ENCODE measurements at regions not wholly inside any gene's neighbourhood (a gene's known extent, or its start where the extent isn't known, plus 50 kb on each side); places are given as distances from the start of the nearest gene placed in this dataset.
"Not testable (repeated sequence)": the region's sequence is repeated elsewhere in the genome, so short reads cannot be mapped to it uniquely, and the experiment has no call there.

DNA sequence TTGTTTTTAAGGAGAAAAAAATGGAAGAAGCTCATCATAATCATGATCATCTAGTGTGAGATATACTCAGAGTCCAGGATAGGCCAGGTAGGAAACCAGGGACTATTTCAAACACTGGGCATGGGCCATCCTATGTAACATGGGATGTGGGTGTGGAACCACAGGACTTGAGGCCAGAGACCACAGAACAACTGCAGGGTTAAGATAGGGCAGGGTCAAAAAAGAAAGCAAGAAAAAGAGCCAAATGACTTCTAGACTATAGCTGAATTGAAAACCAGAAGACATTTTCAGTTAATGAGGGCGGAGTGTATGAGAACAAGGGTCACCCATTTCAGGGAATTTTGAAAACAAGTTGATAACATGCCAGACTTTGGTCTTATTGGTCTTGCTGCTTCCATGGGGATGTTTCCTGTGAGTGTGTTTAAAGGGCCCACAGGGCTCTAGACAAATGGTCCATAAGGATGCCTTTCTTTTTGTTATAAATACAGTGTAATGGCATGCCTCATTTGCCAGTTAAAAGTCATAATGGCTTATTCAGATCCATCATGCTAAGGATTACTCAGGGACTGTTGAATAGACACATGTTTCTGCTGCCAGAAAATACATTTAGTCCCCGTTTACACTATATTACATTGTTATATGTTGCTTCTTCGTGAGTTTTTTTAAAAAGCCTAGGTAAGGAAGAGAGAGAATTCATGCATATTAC is 182.0 kb upstream of the C21orf91 start:
- no peaks in the 10 kb centered on the region for H3K4me1 ChIP-seq (ENCODE audit: low read depth)
- H3K4me3 ChIP-seq, result no peak overlapping the region
- intact Hi-C loops (cut with DNase I, micrococcal nuclease), result no loop called here
- no peak for ATAC-seq
- DNase-seq, result no peak
- peaks cover 9% of the 10 kb centered on the region for H3K9me3 ChIP-seq
- H3K36me3 ChIP-seq (ENCODE audit: low read depth), result no peaks in the 10 kb centered on the region
- TF ChIP-seq, protein P1, sequence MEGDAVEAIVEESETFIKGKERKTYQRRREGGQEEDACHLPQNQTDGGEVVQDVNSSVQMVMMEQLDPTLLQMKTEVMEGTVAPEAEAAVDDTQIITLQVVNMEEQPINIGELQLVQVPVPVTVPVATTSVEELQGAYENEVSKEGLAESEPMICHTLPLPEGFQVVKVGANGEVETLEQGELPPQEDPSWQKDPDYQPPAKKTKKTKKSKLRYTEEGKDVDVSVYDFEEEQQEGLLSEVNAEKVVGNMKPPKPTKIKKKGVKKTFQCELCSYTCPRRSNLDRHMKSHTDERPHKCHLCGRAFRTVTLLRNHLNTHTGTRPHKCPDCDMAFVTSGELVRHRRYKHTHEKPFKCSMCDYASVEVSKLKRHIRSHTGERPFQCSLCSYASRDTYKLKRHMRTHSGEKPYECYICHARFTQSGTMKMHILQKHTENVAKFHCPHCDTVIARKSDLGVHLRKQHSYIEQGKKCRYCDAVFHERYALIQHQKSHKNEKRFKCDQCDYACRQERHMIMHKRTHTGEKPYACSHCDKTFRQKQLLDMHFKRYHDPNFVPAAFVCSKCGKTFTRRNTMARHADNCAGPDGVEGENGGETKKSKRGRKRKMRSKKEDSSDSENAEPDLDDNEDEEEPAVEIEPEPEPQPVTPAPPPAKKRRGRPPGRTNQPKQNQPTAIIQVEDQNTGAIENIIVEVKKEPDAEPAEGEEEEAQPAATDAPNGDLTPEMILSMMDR (IDR thresholded peaks at IDR 0.05), result no peak

DNA sequence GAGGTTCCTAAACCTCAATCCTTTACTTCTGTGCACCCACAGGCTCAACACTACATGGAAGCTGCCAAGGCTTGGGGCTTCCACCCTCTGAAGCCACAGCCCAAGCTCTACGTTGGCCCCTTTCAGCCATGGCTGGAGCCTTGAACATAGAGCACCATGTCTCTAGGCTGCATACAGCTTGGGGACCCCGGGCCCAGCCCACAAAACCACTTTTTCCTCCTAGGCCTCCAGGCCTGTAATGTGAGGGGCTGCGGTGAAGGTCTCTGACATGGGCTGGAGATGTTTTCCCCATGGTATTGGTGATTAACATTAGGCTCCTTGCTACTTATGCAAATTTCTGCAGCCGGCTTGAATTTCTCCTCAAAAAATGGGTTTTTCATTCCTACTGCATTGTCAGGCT is 179.4 kb upstream of the C21orf91 start:
- ATAC-seq; H3K4me1 ChIP-seq (ENCODE audit: low read depth); H3K36me3 ChIP-seq (ENCODE audit: low read depth); H3K4me3 ChIP-seq; intact Hi-C loops (cut with DNase I, micrococcal nuclease); DNase-seq: not testable (repeated sequence)
- peaks cover 17% of the 10 kb centered on the region for H3K9me3 ChIP-seq

DNA sequence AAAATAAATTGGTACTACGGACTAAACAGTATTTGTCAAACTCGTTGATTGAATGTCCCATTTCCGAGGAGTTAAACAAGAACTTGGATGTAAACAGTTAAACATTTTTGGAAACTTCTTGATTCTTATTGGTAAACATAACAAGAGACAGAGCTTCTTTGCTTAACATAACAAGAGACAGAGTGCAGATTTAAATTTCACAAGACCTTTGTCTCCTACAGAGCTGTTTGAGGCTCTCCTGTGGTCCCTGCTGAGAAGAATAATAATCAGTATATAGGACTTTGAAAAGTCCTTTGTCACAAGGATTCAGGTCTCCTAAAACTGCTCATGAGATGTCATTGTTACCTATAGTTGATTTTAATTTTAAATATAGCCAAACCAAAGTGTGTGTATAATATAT is 170.6 kb upstream of the C21orf91 start:
- H3K4me1 ChIP-seq (ENCODE audit: low read depth), result no peaks in the 10 kb centered on the region
- no peak for DNase-seq
- TF ChIP-seq, protein P1 (IDR thresholded peaks at IDR 0.05), result no peak
- no peak overlapping the region for H3K4me3 ChIP-seq
- no peaks in the 10 kb centered on the region for H3K36me3 ChIP-seq (ENCODE audit: low read depth)
- no peak for ATAC-seq
- peaks cover 22% of the 10 kb centered on the region for H3K9me3 ChIP-seq
- intact Hi-C loops (cut with DNase I, micrococcal nuclease), result no loop called here

DNA sequence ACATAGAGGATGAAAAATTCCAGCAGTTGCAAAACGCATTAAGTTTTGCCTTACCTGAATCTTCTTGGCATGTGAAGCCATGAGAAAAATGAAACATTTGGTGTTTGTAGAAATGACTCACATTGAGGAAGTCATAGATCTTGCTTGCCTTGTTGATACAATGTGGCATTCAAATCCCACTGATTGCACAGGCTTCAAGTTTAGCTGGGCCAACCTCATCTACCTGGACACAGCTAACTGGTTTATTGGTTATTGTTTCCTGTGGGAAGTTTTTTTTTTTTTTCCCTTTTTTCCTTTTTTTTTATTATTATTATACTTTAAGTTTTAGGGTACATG is 168.9 kb upstream of the C21orf91 start:
- H3K4me1 ChIP-seq (ENCODE audit: low read depth), result no peaks in the 10 kb centered on the region
- intact Hi-C loops (cut with DNase I, micrococcal nuclease), result no loop called here
- H3K36me3 ChIP-seq (ENCODE audit: low read depth), result no peaks in the 10 kb centered on the region
- H3K9me3 ChIP-seq, result peaks cover 15% of the 10 kb centered on the region
- DNase-seq (no peak), ATAC-seq (no peak)
- TF ChIP-seq, protein P1 (IDR thresholded peaks at IDR 0.05), result no peak
- no peak overlapping the region for H3K4me3 ChIP-seq

DNA sequence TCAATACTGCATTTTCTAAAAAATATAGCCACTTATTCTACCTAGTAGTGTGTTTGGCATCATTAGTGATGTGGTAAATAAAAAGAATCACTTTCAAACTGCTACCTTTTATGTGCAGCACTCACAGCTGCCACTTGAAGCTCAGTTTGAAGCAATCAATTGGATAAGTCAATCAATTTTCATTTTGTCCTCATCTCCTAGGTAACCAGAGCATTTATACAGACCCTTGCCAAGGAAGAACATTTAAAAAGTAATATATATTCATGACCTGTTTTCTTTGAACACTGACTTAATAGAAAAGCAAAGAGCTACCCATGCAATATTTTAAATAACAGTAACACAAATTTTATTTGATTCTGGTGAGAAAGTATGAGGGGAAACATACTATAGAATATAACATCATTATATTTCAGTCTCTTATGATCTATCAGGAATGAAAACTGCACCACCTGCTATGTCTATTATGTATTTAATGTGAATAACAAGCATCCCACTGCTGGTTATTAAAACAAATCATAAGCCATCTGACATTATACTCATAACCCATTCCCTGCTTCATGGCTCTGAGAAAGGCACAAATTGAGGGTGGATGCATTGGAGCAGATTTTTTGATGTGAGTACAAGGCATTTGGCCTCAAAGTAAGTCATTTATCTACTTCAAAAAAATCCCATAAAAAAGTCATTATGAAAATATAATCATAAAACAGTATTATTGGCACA is 168.4 kb upstream of the C21orf91 start:
- Histone ChIP-seq H3K36me3 (ENCODE audit: low read depth) (no peaks in the 10 kb centered on the region), H3K4me3 (no peak overlapping the region), H3K9me3 (peaks cover 12% of the 10 kb centered on the region), H3K4me1 (ENCODE audit: low read depth) (no peaks in the 10 kb centered on the region)
- TF ChIP-seq, protein P1 (IDR thresholded peaks at IDR 0.05), result no peak
- no peak for ATAC-seq
- no peak for DNase-seq
- intact Hi-C loops (cut with DNase I, micrococcal nuclease), result no loop called here

DNA sequence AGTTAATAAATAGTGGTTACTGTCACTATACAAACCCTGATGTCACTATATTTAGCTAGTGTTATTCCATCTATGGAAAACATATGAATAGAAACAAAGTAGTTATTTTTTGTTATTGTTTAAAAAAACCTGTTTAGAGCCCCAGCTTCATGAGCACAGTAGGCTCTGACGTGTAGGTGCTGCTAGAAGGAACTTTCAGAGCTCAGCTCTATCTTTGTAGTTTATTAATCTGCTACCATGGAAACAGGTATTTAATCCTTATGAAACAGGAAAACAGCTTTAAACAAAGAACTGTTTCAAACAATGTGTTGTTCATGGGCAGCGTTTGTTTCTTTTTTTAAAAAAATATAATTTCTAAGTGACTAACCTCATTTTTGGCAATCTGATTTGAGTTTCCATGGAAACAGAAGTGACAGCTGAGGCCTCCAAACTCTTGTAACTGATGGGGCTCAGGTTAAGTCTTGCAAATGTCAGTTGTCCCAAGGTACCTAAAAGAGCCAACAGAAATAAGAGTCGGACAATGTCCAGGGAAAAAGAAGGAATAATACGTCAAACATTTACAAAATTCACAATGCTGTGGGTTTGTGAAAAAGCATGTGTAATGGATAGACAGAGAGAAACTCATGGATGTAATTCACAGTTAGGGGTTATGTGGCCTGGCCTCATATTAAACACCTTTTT is 162.0 kb upstream of the C21orf91 start:
- ATAC-seq, result no peak

More for the DNA sequence above, 162.0 kb upstream of the C21orf91 start:
- Histone ChIP-seq H3K36me3 (ENCODE audit: low read depth) (no peaks in the 10 kb centered on the region), H3K4me3 (no peak overlapping the region), H3K4me1 (ENCODE audit: low read depth) (no peaks in the 10 kb centered on the region), H3K9me3 (no peaks in the 10 kb centered on the region)
- intact Hi-C loops (cut with DNase I, micrococcal nuclease), result no loop called here
- DNase-seq, result no peak
- TF ChIP-seq, protein P1 (IDR thresholded peaks at IDR 0.05), result no peak
